Osteoblast (primary cell): ENCODE measurements at regions not wholly inside any gene's neighbourhood (a gene's known extent, or its start where the extent isn't known, plus 50 kb on each side); places are given as distances from the start of the nearest gene placed in this dataset.

Experiments used
- DNase-seq: peaks from one replicate; pipeline ENCODE4 v3.0.0; 2011; ENCODE audit warnings: low spot score, mixed read lengths; ENCODE audit not compliant: insufficient read length; ENCODE audit errors: missing footprints
- H2AFZ ChIP-seq: 2 replicates; pipeline ENCODE4 v1.6.0; 2011; ENCODE audit warnings: mild to moderate bottlenecking, low read length
- H3K27ac ChIP-seq: 2 replicates; pipeline ENCODE4 v1.5.1; 2011; ENCODE audit warnings: mild to moderate bottlenecking, low read depth, low read length, moderate library complexity
- H3K27me3 ChIP-seq: 2 replicates; pipeline ENCODE4 v1.6.0; 2012; ENCODE audit warnings: mild to moderate bottlenecking, control low read depth, inconsistent platforms, low read length, moderate library complexity; ENCODE audit not compliant: insufficient read depth
- H3K36me3 ChIP-seq: 2 replicates; pipeline ENCODE4 v1.5.1; 2011; ENCODE audit warnings: mild to moderate bottlenecking, low read length, control low read depth, moderate library complexity; ENCODE audit not compliant: insufficient read depth
- H3K4me1 ChIP-seq: 2 replicates; pipeline ENCODE4 v1.5.1; 2011; ENCODE audit warnings: mild to moderate bottlenecking, low read length, control low read depth, moderate library complexity; ENCODE audit not compliant: insufficient read depth
- H3K4me2 ChIP-seq: 2 replicates; pipeline ENCODE4 v1.6.0; 2011; ENCODE audit warnings: mild to moderate bottlenecking, low read length; ENCODE audit not compliant: insufficient read depth
- H3K4me3 ChIP-seq: fragments of 200-600 bp; sonication (generic); 3 replicates; pipeline ENCODE4 v1.5.1; 2012; ENCODE audit warnings: mild to moderate bottlenecking, low read length, inconsistent platforms; ENCODE audit not compliant: insufficient read depth
- H3K79me2 ChIP-seq: 2 replicates; pipeline ENCODE4 v1.6.0; 2012; ENCODE audit warnings: mild to moderate bottlenecking, low read length, control low read depth, inconsistent platforms; ENCODE audit not compliant: insufficient read depth
- H3K9me3 ChIP-seq: 2 replicates; pipeline ENCODE4 v1.5.1; 2011; ENCODE audit warnings: low read depth, low read length, control low read depth
- H4K20me1 ChIP-seq: 2 replicates; pipeline ENCODE4 v1.6.0; 2012; ENCODE audit warnings: mild to moderate bottlenecking, low read length, control low read depth; ENCODE audit not compliant: insufficient read depth
- TF ChIP-seq, protein P1 (sequence below): IDR thresholded peaks from 2 replicates; pipeline ENCODE4 v1.5.1; 2011; ENCODE audit warnings: mild to moderate bottlenecking, low read depth, low read length, moderate library complexity; ENCODE audit errors: extremely low read depth

DNA sequence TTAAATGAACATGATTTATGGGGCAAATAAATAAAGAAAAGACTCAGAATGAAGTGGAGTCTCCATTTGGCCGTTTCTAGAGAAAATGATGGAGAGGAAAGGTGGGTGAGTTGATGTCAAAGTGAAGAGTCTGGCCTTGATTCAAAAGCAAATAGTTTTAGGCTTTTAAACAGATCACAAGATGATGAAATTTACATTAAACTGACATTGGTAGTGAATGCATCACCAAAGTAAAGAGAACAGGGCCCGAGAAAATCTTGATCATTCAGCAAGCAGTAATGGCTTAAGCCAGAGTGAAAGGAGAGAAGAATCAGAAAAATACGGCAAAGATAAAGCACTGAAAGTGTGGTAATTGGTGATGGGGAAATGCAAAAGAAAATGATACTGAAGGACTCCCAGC lies 460.0 kb upstream of the SGCD start:
- Histone ChIP-seq H4K20me1 (no peaks in the 10 kb centered on the region), H3K4me1 (no peaks in the 10 kb centered on the region), H3K36me3 (no peaks in the 10 kb centered on the region), H3K79me2 (no peaks in the 10 kb centered on the region), H3K27ac (no peak overlapping the region), H2AFZ (no peak overlapping the region), H3K4me3 (no peak overlapping the region), H3K4me2 (no peak overlapping the region), H3K27me3 (no peaks in the 10 kb centered on the region), H3K9me3 (no peaks in the 10 kb centered on the region)
- DNase-seq = no peak
- TF ChIP-seq, protein P1, sequence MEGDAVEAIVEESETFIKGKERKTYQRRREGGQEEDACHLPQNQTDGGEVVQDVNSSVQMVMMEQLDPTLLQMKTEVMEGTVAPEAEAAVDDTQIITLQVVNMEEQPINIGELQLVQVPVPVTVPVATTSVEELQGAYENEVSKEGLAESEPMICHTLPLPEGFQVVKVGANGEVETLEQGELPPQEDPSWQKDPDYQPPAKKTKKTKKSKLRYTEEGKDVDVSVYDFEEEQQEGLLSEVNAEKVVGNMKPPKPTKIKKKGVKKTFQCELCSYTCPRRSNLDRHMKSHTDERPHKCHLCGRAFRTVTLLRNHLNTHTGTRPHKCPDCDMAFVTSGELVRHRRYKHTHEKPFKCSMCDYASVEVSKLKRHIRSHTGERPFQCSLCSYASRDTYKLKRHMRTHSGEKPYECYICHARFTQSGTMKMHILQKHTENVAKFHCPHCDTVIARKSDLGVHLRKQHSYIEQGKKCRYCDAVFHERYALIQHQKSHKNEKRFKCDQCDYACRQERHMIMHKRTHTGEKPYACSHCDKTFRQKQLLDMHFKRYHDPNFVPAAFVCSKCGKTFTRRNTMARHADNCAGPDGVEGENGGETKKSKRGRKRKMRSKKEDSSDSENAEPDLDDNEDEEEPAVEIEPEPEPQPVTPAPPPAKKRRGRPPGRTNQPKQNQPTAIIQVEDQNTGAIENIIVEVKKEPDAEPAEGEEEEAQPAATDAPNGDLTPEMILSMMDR = no peak

DNA sequence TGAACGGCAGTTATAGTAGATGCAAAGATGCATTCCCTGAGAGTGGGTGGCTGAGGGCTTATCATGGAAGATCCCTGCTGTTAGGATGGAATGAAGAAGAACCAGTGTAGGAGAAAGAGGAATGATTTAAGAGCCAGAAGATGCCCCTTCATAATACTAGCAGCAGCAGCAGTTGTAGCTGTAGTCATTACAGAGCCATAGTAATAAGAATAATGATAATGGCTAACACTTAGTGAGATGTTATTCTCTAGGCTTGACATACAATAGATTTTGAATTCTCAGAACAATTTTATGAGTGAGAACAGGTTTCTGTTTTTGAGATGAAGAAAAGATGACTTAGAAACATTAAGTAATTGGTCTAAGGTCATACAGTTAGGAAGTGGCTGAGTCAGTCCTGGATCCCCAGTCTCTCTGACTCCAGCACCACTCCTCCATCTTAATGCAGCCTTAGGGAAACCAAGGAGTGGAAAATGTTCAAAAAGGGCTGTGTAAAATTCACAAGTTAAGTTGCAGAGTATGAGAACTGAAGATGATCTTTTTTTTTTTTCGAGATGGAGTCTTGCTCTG lies 459.4 kb upstream of the SGCD start:
- Histone ChIP-seq H3K27ac (no peak overlapping the region), H3K4me2 (no peak overlapping the region), H3K4me3 (no peak overlapping the region), H3K36me3 (no peaks in the 10 kb centered on the region), H4K20me1 (no peaks in the 10 kb centered on the region), H3K9me3 (no peaks in the 10 kb centered on the region), H2AFZ (no peak overlapping the region), H3K79me2 (no peaks in the 10 kb centered on the region), H3K4me1 (no peaks in the 10 kb centered on the region), H3K27me3 (no peaks in the 10 kb centered on the region)
- DNase-seq = no peak
- TF ChIP-seq, protein P1 = no peak

DNA sequence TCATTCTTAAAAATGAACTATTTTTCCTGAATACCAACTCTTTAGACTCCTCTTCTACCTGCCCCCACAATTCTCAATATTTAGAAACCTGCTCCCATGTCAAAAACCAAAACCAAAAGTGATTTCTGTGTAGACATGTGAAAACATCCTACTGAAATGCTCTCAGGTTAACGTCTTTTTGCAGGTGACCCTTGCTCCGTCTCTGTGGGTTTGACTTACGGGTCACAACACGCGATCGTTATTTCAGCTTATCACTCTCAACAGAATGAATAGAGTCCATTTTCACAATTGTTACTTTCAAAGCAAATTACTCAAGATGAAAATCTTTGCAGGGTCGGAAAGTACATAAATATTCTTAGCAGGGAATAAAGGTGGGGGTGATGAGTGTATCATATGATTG lies 456.3 kb upstream of the SGCD start:
- no peak for DNase-seq
- Histone ChIP-seq H4K20me1 (no peaks in the 10 kb centered on the region), H3K4me2 (no peak overlapping the region), H3K4me1 (no peaks in the 10 kb centered on the region), H3K4me3 (no peak overlapping the region), H3K9me3 (no peaks in the 10 kb centered on the region), H3K27ac (no peak overlapping the region), H3K27me3 (no peaks in the 10 kb centered on the region), H3K36me3 (no peaks in the 10 kb centered on the region), H2AFZ (no peak overlapping the region), H3K79me2 (no peaks in the 10 kb centered on the region)
- TF ChIP-seq, protein P1 = no peak

DNA sequence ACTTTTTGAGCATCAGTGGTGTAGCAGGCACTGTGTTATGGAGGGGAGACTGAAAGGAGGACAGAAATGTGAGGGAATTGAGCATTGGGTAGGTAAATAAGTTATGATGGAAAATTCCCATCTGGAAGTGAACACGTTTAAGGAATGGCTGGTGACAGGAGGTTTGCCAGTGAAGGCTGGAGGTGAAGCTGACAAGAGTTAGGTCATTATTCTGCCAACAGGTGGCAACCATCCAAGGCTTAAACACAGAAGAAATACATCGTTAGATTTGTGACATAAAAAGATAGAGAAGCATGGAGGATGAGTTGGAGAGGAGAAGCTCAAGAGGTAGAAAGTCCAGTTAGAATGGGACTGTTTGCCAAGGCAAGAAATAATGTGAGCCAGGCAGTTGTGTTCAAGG lies 455.3 kb upstream of the SGCD start:
- H2AFZ ChIP-seq = no peak overlapping the region
- TF ChIP-seq, protein P1 = no peak
- peak; percentile 46 for DNase-seq
- H3K27ac ChIP-seq = no peak overlapping the region
- no peaks in the 10 kb centered on the region for H3K79me2 ChIP-seq
- no peaks in the 10 kb centered on the region for H4K20me1 ChIP-seq
- H3K9me3 ChIP-seq = no peaks in the 10 kb centered on the region
- no peak overlapping the region for H3K4me2 ChIP-seq
- no peaks in the 10 kb centered on the region for H3K36me3 ChIP-seq
- H3K4me3 ChIP-seq = no peak overlapping the region
- H3K27me3 ChIP-seq = no peaks in the 10 kb centered on the region
- H3K4me1 ChIP-seq = no peaks in the 10 kb centered on the region
